ENCODE measurements at regions not wholly inside any gene's neighbourhood (a gene's known extent, or its start where the extent isn't known, plus 50 kb on each side); places are given as distances from the start of the nearest gene placed in this dataset.

DNA sequence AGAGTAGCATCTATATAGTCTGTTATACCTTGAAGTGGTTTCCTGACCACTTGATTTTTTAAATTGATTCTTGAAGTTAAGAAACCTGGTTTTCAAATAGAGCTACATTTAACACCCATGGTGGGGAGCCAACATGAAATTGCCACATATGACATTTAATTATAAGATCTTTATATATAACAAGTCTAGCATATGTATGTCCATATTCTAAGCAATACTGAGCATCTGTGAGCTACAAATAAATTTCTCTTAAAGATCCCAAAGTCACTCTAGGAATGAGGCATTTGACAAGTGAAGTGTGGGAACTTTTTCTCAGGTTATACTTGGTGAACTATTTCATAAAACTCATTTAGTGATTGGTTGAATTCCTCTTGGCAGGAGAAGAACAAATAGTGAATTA is 132.5 kb downstream of the RPL10L start:
- TF ChIP-seq, protein P1, sequence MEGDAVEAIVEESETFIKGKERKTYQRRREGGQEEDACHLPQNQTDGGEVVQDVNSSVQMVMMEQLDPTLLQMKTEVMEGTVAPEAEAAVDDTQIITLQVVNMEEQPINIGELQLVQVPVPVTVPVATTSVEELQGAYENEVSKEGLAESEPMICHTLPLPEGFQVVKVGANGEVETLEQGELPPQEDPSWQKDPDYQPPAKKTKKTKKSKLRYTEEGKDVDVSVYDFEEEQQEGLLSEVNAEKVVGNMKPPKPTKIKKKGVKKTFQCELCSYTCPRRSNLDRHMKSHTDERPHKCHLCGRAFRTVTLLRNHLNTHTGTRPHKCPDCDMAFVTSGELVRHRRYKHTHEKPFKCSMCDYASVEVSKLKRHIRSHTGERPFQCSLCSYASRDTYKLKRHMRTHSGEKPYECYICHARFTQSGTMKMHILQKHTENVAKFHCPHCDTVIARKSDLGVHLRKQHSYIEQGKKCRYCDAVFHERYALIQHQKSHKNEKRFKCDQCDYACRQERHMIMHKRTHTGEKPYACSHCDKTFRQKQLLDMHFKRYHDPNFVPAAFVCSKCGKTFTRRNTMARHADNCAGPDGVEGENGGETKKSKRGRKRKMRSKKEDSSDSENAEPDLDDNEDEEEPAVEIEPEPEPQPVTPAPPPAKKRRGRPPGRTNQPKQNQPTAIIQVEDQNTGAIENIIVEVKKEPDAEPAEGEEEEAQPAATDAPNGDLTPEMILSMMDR (IDR thresholded peaks at IDR 0.05) = no peak
- TF ChIP-seq POLR2A (IDR thresholded peaks at IDR 0.05) = no peak
